SK-N-SH (cell line): ENCODE measurements at regions not wholly inside any gene's neighbourhood (a gene's known extent, or its start where the extent isn't known, plus 50 kb on each side); places are given as distances from the start of the nearest gene placed in this dataset.

Experiments
- CTCF ChIA-PET: fragments of 300-600, 350-600 bp; formaldehyde crosslinking; extraction: SDS; loops from one replicate; lab custom pipeline; 2021; lab: Yijun Ruan, JAX
- POLR2A ChIA-PET: fragments of 350-600 bp; sonication (Branson Sonifier 250); formaldehyde crosslinking; extraction: SDS; loops from one replicate; lab custom pipeline; 2020; ENCODE audit warnings: antibody characterized with exemption, inconsistent platforms; lab: Yijun Ruan, JAX
- DNase-seq: peaks from one replicate; pipeline ENCODE4 v3.0.0; 2012
- H2AFZ ChIP-seq: fragments of 200-600 bp; sonication (generic); 2 replicates; pipeline ENCODE4 v1.8.1; 2016; ENCODE audit warnings: antibody characterized with exemption, mild to moderate bottlenecking, low read depth
- H3F3A ChIP-seq: fragments of 200-600 bp; sonication (generic); replicated peaks from 2 replicates; pipeline ENCODE3; 2016; ENCODE audit warnings: antibody characterized with exemption, mild to moderate bottlenecking; ENCODE audit not compliant: insufficient read depth
- H3K27ac ChIP-seq, 2 experiments: fragments of 200-500 bp in 1 of 2; fragments of 200-600 bp in 1 of 2; sonication (Bioruptor generic) in 1 of 2; sonication (generic), shearing (Covaris generic) in 1 of 2; 2 replicates each; pipeline versions ENCODE4 v1.5.1 to v1.6.1; 2014 to 2016; ENCODE audit warnings: low read depth in 2 of 2, inconsistent platforms in 1 of 2, low read length in 1 of 2, mild to moderate bottlenecking in 1 of 2, mixed read lengths in 1 of 2
- H3K27me3 ChIP-seq: fragments of 200-600 bp; sonication (generic), shearing (Covaris generic); 2 replicates; pipeline ENCODE4 v1.6.1; 2016; ENCODE audit warnings: mixed run types; ENCODE audit not compliant: insufficient read depth
- H3K36me3 ChIP-seq, 2 experiments: fragments of 200-500 bp in 1 of 2; fragments of 200-600 bp in 1 of 2; sonication (Bioruptor generic) in 1 of 2; sonication (generic) in 1 of 2; replicated peaks in 1 of 2; 2 replicates each; pipeline versions ENCODE3 to v1.5.1; 2014 to 2016; ENCODE audit warnings: low read length in 1 of 2, mild to moderate bottlenecking in 1 of 2; ENCODE audit not compliant: insufficient read depth in 2 of 2, control insufficient read depth in 1 of 2
- H3K4me1 ChIP-seq, 2 experiments: fragments of 200-500 bp in 1 of 2; fragments of 200-600 bp in 1 of 2; sonication (Bioruptor generic) in 1 of 2; sonication (generic), shearing (Covaris generic) in 1 of 2; 2 replicates each; pipeline versions ENCODE4 v1.5.1 to v1.6.1; 2014 to 2016; ENCODE audit warnings: low read depth in 1 of 2, low read length in 1 of 2, mixed run types in 1 of 2; ENCODE audit not compliant: insufficient read depth in 2 of 2, control insufficient read depth in 1 of 2
- H3K4me2 ChIP-seq: fragments of 200-600 bp; sonication (generic), shearing (Covaris generic); 2 replicates; pipeline ENCODE4 v1.6.1; 2017; ENCODE audit warnings: mixed run types
- H3K4me3 ChIP-seq, 2 experiments: fragments of 200-500 bp in 1 of 2; fragments of 200-600 bp in 1 of 2; sonication (Bioruptor generic) in 1 of 2; sonication (generic), shearing (Covaris generic) in 1 of 2; 2 replicates each; pipeline versions ENCODE4 v1.5.1 to v1.8.1; 2014 to 2016; ENCODE audit warnings: low read depth in 2 of 2, inconsistent platforms in 1 of 2, low read length in 1 of 2, mild to moderate bottlenecking in 1 of 2, mixed read lengths in 1 of 2, moderate library complexity in 1 of 2
- H3K79me2 ChIP-seq: fragments of 200-600 bp; sonication (generic); 2 replicates; pipeline ENCODE4 v1.8.1; 2017; ENCODE audit warnings: mild to moderate bottlenecking; ENCODE audit not compliant: insufficient read depth
- H3K9ac ChIP-seq: fragments of 200-600 bp; sonication (generic); 2 replicates; pipeline ENCODE4 v1.6.1; 2017; ENCODE audit warnings: mixed run types
- H3K9me2 ChIP-seq: fragments of 200-600 bp; sonication (generic); 2 replicates; pipeline ENCODE4 v1.6.1; 2017; ENCODE audit warnings: mixed run types
- H3K9me3 ChIP-seq: fragments of 200-600 bp; sonication (generic); 2 replicates; pipeline ENCODE4 v1.6.1; 2017; ENCODE audit warnings: mixed run types, mild to moderate bottlenecking, moderate library complexity
- H4K20me1 ChIP-seq: fragments of 200-600 bp; sonication (generic); 2 replicates; pipeline ENCODE4 v1.6.1; 2017; ENCODE audit warnings: mild to moderate bottlenecking, mixed run types; ENCODE audit not compliant: insufficient read depth
- CHD2 ChIP-seq: fragments of 150-350 bp; IDR thresholded peaks from 2 replicates; pipeline ENCODE4 v1.6.1; 2018; ENCODE audit warnings: low read length; ENCODE audit not compliant: partially characterized antibody
- CTCF ChIP-seq: fragments of 200-600 bp; sonication (generic); IDR thresholded peaks from 2 replicates; pipeline ENCODE4 v1.6.1; 2017; ENCODE audit warnings: antibody characterized with exemption, mild to moderate bottlenecking, moderate library complexity
- EP300 ChIP-seq, 2 experiments: IDR thresholded peaks; 2 replicates each; pipeline versions ENCODE4 v1.4.0 to v1.6.1; 2012; ENCODE audit warnings: borderline replicate concordance in 1 of 2, low read depth in 1 of 2, low read length in 1 of 2
- FOXJ3 ChIP-seq: sonication (generic); formaldehyde crosslinking; IDR thresholded peaks from 2 replicates; pipeline ENCODE4 v1.5.1; 2020; ENCODE audit warnings: mild to moderate bottlenecking, missing genetic modification reagents
- FOXM1 ChIP-seq: IDR thresholded peaks from 2 replicates; pipeline ENCODE4 v1.4.0; 2012; ENCODE audit warnings: low read depth, mild to moderate bottlenecking
- GATA2 ChIP-seq: sonication (generic); formaldehyde crosslinking; IDR thresholded peaks from 2 replicates; pipeline ENCODE4 v1.5.0; 2020; ENCODE audit warnings: mild to moderate bottlenecking, missing genetic modification reagents
- JUND ChIP-seq: IDR thresholded peaks from 2 replicates; pipeline ENCODE4 v1.4.0; 2012
- MXI1 ChIP-seq: IDR thresholded peaks from 2 replicates; pipeline ENCODE4 v1.6.1; 2012; ENCODE audit warnings: mild to moderate bottlenecking, low read depth, low read length, improper control_type of control experiment
- NFIC ChIP-seq: IDR thresholded peaks from 2 replicates; pipeline ENCODE4 v1.4.0; 2012; ENCODE audit warnings: borderline replicate concordance
- PBX3 ChIP-seq: IDR thresholded peaks from 2 replicates; pipeline ENCODE4; 2012
- POLR2AphosphoS5 ChIP-seq: IDR thresholded peaks from 2 replicates; pipeline ENCODE4 v1.6.1; 2012; ENCODE audit warnings: low read depth, low read length
- RAD21 ChIP-seq: IDR thresholded peaks from 2 replicates; pipeline ENCODE4 v1.6.1; 2012; ENCODE audit warnings: mild to moderate bottlenecking, low read length
- RCOR1 ChIP-seq: fragments of 150-350 bp; IDR thresholded peaks from 2 replicates; pipeline ENCODE4 v1.6.1; 2017; ENCODE audit warnings: antibody characterized with exemption, low read length
- RFX5 ChIP-seq: IDR thresholded peaks from 2 replicates; pipeline ENCODE4 v1.6.1; 2012; ENCODE audit warnings: mild to moderate bottlenecking, improper control_type of control experiment, low read length
- RXRA ChIP-seq: IDR thresholded peaks from 2 replicates; pipeline ENCODE4 v1.4.0; 2012; ENCODE audit warnings: low read depth, mild to moderate bottlenecking, borderline replicate concordance
- SIN3A ChIP-seq: IDR thresholded peaks from 2 replicates; pipeline ENCODE4 v1.6.1; 2012; ENCODE audit warnings: low read depth, mild to moderate bottlenecking, low read length, moderate library complexity, borderline replicate concordance
- SMC3 ChIP-seq: IDR thresholded peaks from 2 replicates; pipeline ENCODE4 v1.6.1; 2012; ENCODE audit warnings: low read depth, low read length, improper control_type of control experiment
- TCF12 ChIP-seq: IDR thresholded peaks from 2 replicates; pipeline ENCODE4 v1.4.0; 2012
- TEAD4 ChIP-seq: IDR thresholded peaks from 2 replicates; pipeline ENCODE4 v1.4.0; 2012; ENCODE audit warnings: mild to moderate bottlenecking, borderline replicate concordance; ENCODE audit not compliant: insufficient read depth
- USF1 ChIP-seq: IDR thresholded peaks from 2 replicates; pipeline ENCODE4 v1.4.0; 2012; ENCODE audit warnings: low read depth, borderline replicate concordance
- USF2 ChIP-seq: fragments of 150-350 bp; IDR thresholded peaks from 2 replicates; pipeline ENCODE4 v1.6.1; 2017; ENCODE audit warnings: antibody characterized with exemption, low read length, low read depth, borderline replicate concordance
- ZBTB33 ChIP-seq: IDR thresholded peaks from 2 replicates; pipeline ENCODE4 v1.4.0; 2012; ENCODE audit warnings: low read depth, borderline replicate concordance
- WGBS: methylation state at CpG from one replicate; pipeline ENCODE4 v1.1.6; 2017; ENCODE audit warnings: low lambda C conversion rate; 5-methylcytosine and 5-hydroxymethylcytosine counted together

- H3K4me3 ChIP-seq = no peak overlapping the region
- no peaks in the 10 kb centered on the region for H3K9me3 ChIP-seq
- H3K27ac ChIP-seq = no peak overlapping the region
- H3K27me3 ChIP-seq = no peaks in the 10 kb centered on the region
- no peaks in the 10 kb centered on the region for H3F3A ChIP-seq
- no peak overlapping the region for H2AFZ ChIP-seq
- WGBS = 45% methylated on average over 1 of the region's 1 CpG
- ChIA-PET POLR2A (no interaction called here), CTCF (no interaction called here)
- TF ChIP-seq NFIC (no peak), PBX3 (no peak), ZBTB33 (no peak), EP300 (IDR thresholded peaks at IDR 0.05; ENCODE audit: borderline replicate concordance in 1 of 2, low read depth in 1 of 2, low read length in 1 of 2) (no peak), CHD2 (no peak)
- H4K20me1 ChIP-seq = no peaks in the 10 kb centered on the region
- no peak for DNase-seq
- H3K79me2 ChIP-seq = no peaks in the 10 kb centered on the region
- no peaks in the 10 kb centered on the region for H3K4me1 ChIP-seq
- H3K9me2 ChIP-seq = no peaks in the 10 kb centered on the region
- H3K4me2 ChIP-seq = no peak overlapping the region
- H3K36me3 ChIP-seq = no peaks in the 10 kb centered on the region
- no peak overlapping the region for H3K9ac ChIP-seq
Measured at GRCh38 chr13:61824168-61824567, 408.5 kb upstream of the PCDH20 start.

GRCh38 chr13:61812286-61812685, 396.6 kb upstream of the PCDH20 start:
- H3K4me2 ChIP-seq = no peak overlapping the region
- H3K36me3 ChIP-seq = no peaks in the 10 kb centered on the region
- H3K27me3 ChIP-seq = no peaks in the 10 kb centered on the region
- H3K9me2 ChIP-seq = no peaks in the 10 kb centered on the region
- no peaks in the 10 kb centered on the region for H3F3A ChIP-seq
- no peak overlapping the region for H3K4me3 ChIP-seq
- no peak overlapping the region for H3K27ac ChIP-seq
- H3K79me2 ChIP-seq = no peaks in the 10 kb centered on the region
- POLR2A ChIA-PET = no interaction called here
- peaks cover 0 to 3% of the 10 kb centered on the region in 2 experiments; a peak in 1 of 4 replicates for H3K4me1 ChIP-seq
- no peaks in the 10 kb centered on the region for H4K20me1 ChIP-seq
- no peak for DNase-seq
- no peaks in the 10 kb centered on the region for H3K9me3 ChIP-seq
- CTCF ChIA-PET = interaction anchor here (0.6 kb wide), 1 partner anchor 19 kb away, joined by 3 read pairs; no protein-coding TSS in a partner anchor
- TF ChIP-seq USF1 (no peak), POLR2AphosphoS5 (no peak), GATA2 (CRISPR knock-in tag) (no peak), CHD2 (no peak), RXRA (no peak), RAD21 (no peak), CTCF (no peak), RFX5 (no peak), RCOR1 (no peak), FOXM1 (no peak), MXI1 (no peak), FOXJ3 (CRISPR knock-in tag) (no peak), TCF12 (no peak), TEAD4 (no peak), SMC3 (no peak), USF2 (no peak), NFIC (no peak), SIN3A (no peak), EP300 (IDR thresholded peaks at IDR 0.05; ENCODE audit: borderline replicate concordance in 1 of 2, low read depth in 1 of 2, low read length in 1 of 2) (no peak), JUND (no peak)
- TF ChIP-seq, all 33 proteins: peak for 0
- Histone ChIP-seq H3K9ac (no peak overlapping the region), H2AFZ (no peak overlapping the region)
- WGBS = 41% methylated on average over 3 of the region's 3 CpGs
